Breast epithelium (tissue), 4 donors: ENCODE measurements at regions not wholly inside any gene's neighbourhood (a gene's known extent, or its start where the extent isn't known, plus 50 kb on each side); places are given as distances from the start of the nearest gene placed in this dataset.

Experiments
- DNase-seq, 2 donors: peaks; one replicate each; pipeline ENCODE4 v3.0.0-alpha.2; 2019; ENCODE audit warnings: low spot score in 2 of 2
- H3K27ac ChIP-seq, 2 donors: fragments of 200-600 bp; sonication (generic) in 1 of 2; one replicate each; pipeline ENCODE4 v1.5.1; 2016 to 2019; ENCODE audit warnings: mild to moderate bottlenecking in 1 of 2
- H3K27me3 ChIP-seq, 2 donors: fragments of 200-600 bp; sonication (generic) in 1 of 2; one replicate each; pipeline versions ENCODE4 v1.5.1 to v1.6.0; 2017 to 2019; ENCODE audit warnings: control low read depth in 1 of 2, mild to moderate bottlenecking in 1 of 2
- H3K36me3 ChIP-seq: fragments of 200-600 bp; one replicate; pipeline ENCODE4 v1.5.1; 2019
- H3K4me1 ChIP-seq, 2 donors: fragments of 200-600 bp; sonication (generic); one replicate each; pipeline ENCODE4 v1.5.1; 2016 to 2019; ENCODE audit warnings: control low read depth in 1 of 2
- H3K4me3 ChIP-seq, 3 donors: fragments of 200-600 bp; sonication (generic); 1 replicate in 2 of 3; 2 replicates in 1 of 3; pipeline ENCODE4 v1.5.1; 2016 to 2019; ENCODE audit warnings: mild to moderate bottlenecking in 3 of 3, moderate library complexity in 2 of 3
- H3K9me3 ChIP-seq, 2 donors: fragments of 200-600 bp; sonication (generic) in 1 of 2; one replicate each; pipeline ENCODE4 v1.5.1; 2016 to 2019; ENCODE audit warnings: control low read depth in 1 of 2
- POLR2A ChIP-seq: fragments of 450-650 bp; IDR thresholded peaks from one replicate; pipeline ENCODE4 v1.6.1; 2016; ENCODE audit warnings: antibody characterized with exemption, mild to moderate bottlenecking, moderate library complexity
- POLR2AphosphoS5 ChIP-seq, 3 donors: sonication (generic); formaldehyde crosslinking; IDR thresholded peaks; one replicate each; pipeline ENCODE4 v1.6.1; 2017; ENCODE audit warnings: antibody characterized with exemption in 3 of 3
- intact Hi-C: fragments of 100-400 bp; cut with DNase I; formaldehyde crosslinking; loops from one replicate; pipeline ENCODE4 v1.15.1; 2023; ENCODE audit warnings: low total_unique reads
- TF ChIP-seq, protein P1 (sequence below), 3 donors: fragments of 450-650 bp; IDR thresholded peaks; one replicate each; pipeline ENCODE4 v1.5.1; 2016 to 2017; ENCODE audit warnings: antibody characterized with exemption in 3 of 3, mild to moderate bottlenecking in 3 of 3, moderate library complexity in 3 of 3

DNA sequence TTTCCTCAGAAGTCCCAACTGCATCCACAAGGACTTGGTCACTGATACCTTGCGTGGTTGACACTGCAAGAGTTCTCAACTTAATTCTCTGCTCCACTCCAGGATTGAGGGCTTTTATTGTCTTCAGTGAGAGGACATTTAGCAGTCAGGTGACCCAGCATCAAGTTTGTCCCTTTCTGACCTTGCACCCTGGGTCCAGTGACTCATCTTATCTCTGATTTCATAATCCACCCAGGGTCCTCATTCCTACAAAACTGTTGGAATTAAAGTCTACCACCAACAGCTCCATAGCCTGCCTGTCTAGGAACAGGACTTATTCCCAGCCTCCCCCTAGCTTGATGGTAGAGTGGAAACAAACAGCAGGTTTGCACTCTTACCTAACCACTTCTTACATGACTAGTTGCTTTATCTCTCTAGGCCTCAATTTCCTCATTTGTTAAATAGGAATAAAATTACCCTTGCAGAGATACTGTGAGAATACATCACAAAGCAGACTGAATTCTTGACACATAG, 151.3 kb upstream of the LPP start:
- Histone ChIP-seq H3K27ac (peak overlapping the region in 1 of 2 donors; percentile 89), H3K27me3 (no peaks in the 10 kb centered on the region), H3K9me3 (no peaks in the 10 kb centered on the region), H3K4me3 (no peak overlapping the region), H3K36me3 (no peaks in the 10 kb centered on the region), H3K4me1 (no peaks in the 10 kb centered on the region)
- DNase-seq, result no peak
- intact Hi-C loops, result no loop called here
- TF ChIP-seq, protein P1, sequence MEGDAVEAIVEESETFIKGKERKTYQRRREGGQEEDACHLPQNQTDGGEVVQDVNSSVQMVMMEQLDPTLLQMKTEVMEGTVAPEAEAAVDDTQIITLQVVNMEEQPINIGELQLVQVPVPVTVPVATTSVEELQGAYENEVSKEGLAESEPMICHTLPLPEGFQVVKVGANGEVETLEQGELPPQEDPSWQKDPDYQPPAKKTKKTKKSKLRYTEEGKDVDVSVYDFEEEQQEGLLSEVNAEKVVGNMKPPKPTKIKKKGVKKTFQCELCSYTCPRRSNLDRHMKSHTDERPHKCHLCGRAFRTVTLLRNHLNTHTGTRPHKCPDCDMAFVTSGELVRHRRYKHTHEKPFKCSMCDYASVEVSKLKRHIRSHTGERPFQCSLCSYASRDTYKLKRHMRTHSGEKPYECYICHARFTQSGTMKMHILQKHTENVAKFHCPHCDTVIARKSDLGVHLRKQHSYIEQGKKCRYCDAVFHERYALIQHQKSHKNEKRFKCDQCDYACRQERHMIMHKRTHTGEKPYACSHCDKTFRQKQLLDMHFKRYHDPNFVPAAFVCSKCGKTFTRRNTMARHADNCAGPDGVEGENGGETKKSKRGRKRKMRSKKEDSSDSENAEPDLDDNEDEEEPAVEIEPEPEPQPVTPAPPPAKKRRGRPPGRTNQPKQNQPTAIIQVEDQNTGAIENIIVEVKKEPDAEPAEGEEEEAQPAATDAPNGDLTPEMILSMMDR (IDR thresholded peaks at IDR 0.05), result no peak
- TF ChIP-seq POLR2AphosphoS5 (IDR thresholded peaks at IDR 0.05), result no peak
- TF ChIP-seq POLR2A, result no peak

DNA sequence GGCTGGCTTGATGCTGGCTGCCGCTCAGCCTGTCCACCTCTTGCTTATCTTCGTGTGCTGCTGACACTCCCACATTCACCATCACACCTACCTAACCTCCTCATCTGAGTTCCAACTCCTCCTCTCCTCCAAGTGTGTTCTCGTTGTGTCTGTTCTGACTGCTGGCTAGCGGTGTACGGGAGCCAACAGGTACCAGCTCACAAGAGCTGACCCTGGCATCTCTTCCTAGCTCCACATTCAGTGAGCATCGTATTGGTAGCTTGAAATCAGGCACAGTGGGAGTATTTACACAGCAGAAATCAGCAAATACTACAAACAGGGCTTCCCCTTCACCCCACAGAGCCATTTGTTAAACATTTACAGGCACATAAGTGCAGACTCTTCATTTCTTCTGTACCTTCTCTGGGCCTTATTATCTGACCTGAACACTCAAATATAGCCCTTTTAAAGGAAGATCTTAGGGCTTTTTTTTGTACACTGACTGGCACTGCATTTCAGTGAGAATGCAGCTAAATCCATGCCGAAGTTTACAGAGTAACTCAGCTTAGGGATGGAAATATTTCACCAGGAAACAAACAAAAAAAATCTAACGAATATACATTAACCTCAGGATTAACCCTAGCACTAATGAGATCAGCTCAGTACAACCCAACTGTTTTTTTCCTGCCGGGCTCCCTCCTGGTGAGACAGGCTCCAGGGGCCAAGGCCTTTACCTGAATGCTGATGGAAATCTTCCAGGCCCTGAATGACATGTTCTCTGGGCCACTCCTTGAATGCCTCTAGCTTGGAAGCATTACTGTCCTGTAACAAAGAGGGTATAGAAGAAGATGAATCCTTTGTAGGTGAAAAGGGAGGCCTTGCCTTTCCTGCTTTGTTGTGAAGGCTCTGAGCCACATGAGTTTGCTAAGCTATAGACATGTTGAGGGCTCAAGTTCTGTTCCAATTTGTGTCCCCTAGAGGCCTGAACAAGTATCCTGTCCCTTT, 150.5 kb upstream of the LPP start:
- intact Hi-C loops, result no loop called here
- peak overlapping the region; percentile 65 to 89 for H3K27ac ChIP-seq
- DNase-seq, result no peak
- H3K36me3 ChIP-seq, result no peaks in the 10 kb centered on the region
- H3K4me3 ChIP-seq, result no peak overlapping the region
- H3K27me3 ChIP-seq, result no peaks in the 10 kb centered on the region
- H3K9me3 ChIP-seq, result no peaks in the 10 kb centered on the region
- TF ChIP-seq POLR2A (no peak), POLR2AphosphoS5 (IDR thresholded peaks at IDR 0.05) (no peak)
- TF ChIP-seq, protein P1 (IDR thresholded peaks at IDR 0.05), result no peak
- no peaks in the 10 kb centered on the region for H3K4me1 ChIP-seq

DNA sequence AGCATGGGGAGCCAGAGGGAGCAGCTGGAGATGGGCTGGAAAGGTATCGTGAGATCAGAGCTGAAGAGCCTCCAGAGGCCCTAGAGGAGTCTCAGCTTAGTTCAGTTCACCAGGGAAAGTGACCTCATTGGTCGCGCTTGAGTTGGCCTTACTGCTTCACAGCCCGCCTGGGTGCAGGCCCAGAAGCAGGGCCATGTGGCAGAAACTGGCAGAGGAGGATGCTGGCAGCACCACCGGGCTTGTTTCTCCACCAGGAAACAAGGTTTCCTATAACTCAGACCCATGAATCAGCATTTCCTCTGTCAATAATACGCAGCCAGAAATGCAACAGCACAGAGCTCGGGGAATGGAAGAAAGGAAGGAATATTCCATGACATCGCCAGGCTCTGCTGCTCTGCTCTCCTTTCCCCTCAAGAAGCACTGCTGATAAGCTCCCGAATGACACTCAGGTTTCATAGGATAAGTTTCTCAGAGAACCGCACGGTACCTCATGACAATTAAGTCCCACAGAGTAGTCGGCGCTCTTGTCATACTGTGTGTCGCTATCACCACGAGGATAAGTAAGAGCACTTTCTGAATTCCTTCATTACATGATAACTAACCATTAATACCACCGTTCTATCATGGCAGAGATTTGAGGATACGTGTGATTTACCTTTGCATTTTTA, 147.1 kb upstream of the LPP start:
- no peak for DNase-seq
- intact Hi-C loops, result no loop called here
- Histone ChIP-seq H3K4me3 (no peak overlapping the region), H3K9me3 (no peaks in the 10 kb centered on the region), H3K36me3 (no peaks in the 10 kb centered on the region), H3K27ac (peak overlapping the region; percentile 11 to 19), H3K4me1 (no peaks in the 10 kb centered on the region), H3K27me3 (no peaks in the 10 kb centered on the region)
- TF ChIP-seq POLR2A (no peak), POLR2AphosphoS5 (IDR thresholded peaks at IDR 0.05) (no peak)
- TF ChIP-seq, protein P1 (IDR thresholded peaks at IDR 0.05), result no peak

DNA sequence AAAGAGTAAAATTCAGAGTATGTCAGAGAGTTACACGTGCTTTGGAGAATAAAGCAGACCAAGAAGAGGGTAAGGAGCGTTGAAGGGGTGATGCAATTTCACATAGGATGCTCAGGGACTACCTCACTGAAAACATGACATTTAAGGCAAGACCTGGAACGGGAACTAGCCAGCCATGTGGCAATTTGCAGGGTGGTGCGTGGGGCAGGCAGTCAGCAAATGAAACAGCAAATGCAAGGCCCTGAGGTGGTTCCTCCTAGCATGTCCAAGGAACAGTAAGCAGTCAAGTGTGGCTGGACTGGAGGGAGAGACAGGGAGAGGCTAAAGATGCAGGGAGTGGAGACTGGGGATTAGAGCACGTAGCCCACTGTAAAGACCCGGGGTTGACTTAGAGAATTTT, 146.1 kb upstream of the LPP start:
- TF ChIP-seq POLR2A (no peak), POLR2AphosphoS5 (IDR thresholded peaks at IDR 0.05) (no peak)
- TF ChIP-seq, protein P1 (IDR thresholded peaks at IDR 0.05), result no peak
- H3K27ac ChIP-seq, result no peak overlapping the region
- H3K36me3 ChIP-seq, result no peaks in the 10 kb centered on the region
- H3K4me1 ChIP-seq, result no peaks in the 10 kb centered on the region
- H3K9me3 ChIP-seq, result no peaks in the 10 kb centered on the region
- no peaks in the 10 kb centered on the region for H3K27me3 ChIP-seq
- intact Hi-C loops, result no loop called here
- no peak for DNase-seq
- no peak overlapping the region for H3K4me3 ChIP-seq
